ENCODE measurements at regions not wholly inside any gene's neighbourhood (a gene's known extent, or its start where the extent isn't known, plus 50 kb on each side); places are given as distances from the start of the nearest gene placed in this dataset.

GRCh38 chr3:153089620-153090019, 72.4 kb upstream of the RAP2B start:
- TF ChIP-seq CTCF (IDR thresholded peaks at IDR 0.05; ENCODE audit: insufficient read depth, low read length) (no peak), GABPA (IDR thresholded peaks at IDR 0.05; ENCODE audit: low read depth) (no peak), POLR2AphosphoS5 (IDR thresholded peaks at IDR 0.05; ENCODE audit: low read depth) (no peak), REST (IDR thresholded peaks at IDR 0.05; ENCODE audit: insufficient replicate concordance, low read depth) (no peak), SPI1 (IDR thresholded peaks at IDR 0.05; ENCODE audit: borderline replicate concordance, low read depth) (no peak)
